GM12878 (cell line): ENCODE measurements at regions not wholly inside any gene's neighbourhood (a gene's known extent, or its start where the extent isn't known, plus 50 kb on each side); places are given as distances from the start of the nearest gene placed in this dataset.

Experiments
- ATAC-seq: fragments of 200-7000 bp; cut with Tn5 transposase; 3 replicates; pipeline ENCODE4 v1.9.1; 2020; ENCODE audit warnings: mild to moderate bottlenecking, moderate library complexity
- BruUV-seq: library from RNA; stranded (reverse); fragments of 400-500 nt; replicated peaks from 2 replicates; lab custom pipeline; 2021; lab: Mats Ljungman, UMichigan
- CTCF ChIA-PET: fragments of 300-600 bp; sonication (Branson Sonifier 250); formaldehyde crosslinking; extraction: SDS; loops from one replicate; lab custom pipeline; 2021; ENCODE audit warnings: inconsistent platforms; lab: Yijun Ruan, JAX
- POLR2A ChIA-PET: fragments of 350-600 bp; formaldehyde crosslinking; extraction: SDS; loops from one replicate; lab custom pipeline; 2021; ENCODE audit warnings: inconsistent platforms; lab: Charles Lee
- RAD21 ChIA-PET: fragments of 300-600 bp; sonication (Branson Sonifier 250); formaldehyde crosslinking; loops from one replicate; lab custom pipeline; 2023; ENCODE audit warnings: antibody characterized with exemption; ENCODE audit not compliant: unreplicated experiment; lab: Charles Lee
- SMC1A ChIA-PET: fragments of 300-600 bp; sonication (Branson Sonifier 250); formaldehyde crosslinking; loops from one replicate; lab custom pipeline; 2023; ENCODE audit not compliant: unreplicated experiment, uncharacterized antibody; lab: Charles Lee
- DNase-seq: peaks from one replicate; pipeline ENCODE4 v3.0.0-alpha.2; 2011; ENCODE audit warnings: low read depth, low spot score
- FAIRE-seq: peaks from 3 replicates; lab custom pipeline; 2011; peaks lifted over from hg19 to GRCh38; lab: Jason Lieb, UNC
- H2AFZ ChIP-seq: 2 replicates; pipeline ENCODE4 v1.6.0; 2011; ENCODE audit warnings: low read depth, low read length, control low read depth; ENCODE audit not compliant: control insufficient read depth
- H3K27ac ChIP-seq: 2 replicates; pipeline ENCODE4 v1.5.1; 2011; ENCODE audit warnings: control low read depth; ENCODE audit not compliant: control insufficient read depth, insufficient read depth
- H3K27me3 ChIP-seq, 2 experiments: replicated peaks in 1 of 2; 2 replicates each; pipeline versions ENCODE4 v1.6.0 to v1.6.1; 2011; ENCODE audit warnings: low read length in 1 of 2; ENCODE audit not compliant: control insufficient read depth in 2 of 2, insufficient read depth in 2 of 2
- H3K36me3 ChIP-seq, 2 experiments: 2 replicates each; pipeline ENCODE4 v1.5.1; 2011; ENCODE audit warnings: low read length in 1 of 2; ENCODE audit not compliant: control insufficient read depth in 2 of 2, insufficient read depth in 2 of 2
- H3K4me1 ChIP-seq: 2 replicates; pipeline ENCODE4 v1.6.1; 2011; ENCODE audit warnings: mild to moderate bottlenecking, low read length, moderate library complexity, mixed read lengths; ENCODE audit not compliant: control insufficient read depth, insufficient read depth
- H3K4me2 ChIP-seq: 2 replicates; pipeline ENCODE4 v1.6.0; 2011; ENCODE audit warnings: control low read depth; ENCODE audit not compliant: control insufficient read depth, insufficient read depth
- H3K4me3 ChIP-seq: fragments of 200-600 bp; sonication (generic); 2 replicates; pipeline ENCODE4 v1.5.1; 2016
- H3K79me2 ChIP-seq: 2 replicates; pipeline ENCODE4 v1.6.0; 2011; ENCODE audit warnings: low read length; ENCODE audit not compliant: control insufficient read depth, insufficient read depth
- H3K9ac ChIP-seq: 2 replicates; pipeline ENCODE4 v1.8.0; 2011; ENCODE audit warnings: low read length, control low read depth, mixed read lengths; ENCODE audit not compliant: control insufficient read depth, insufficient read depth
- H3K9me3 ChIP-seq: replicated peaks from 3 replicates; pipeline ENCODE4 v1.5.1; 2011; ENCODE audit warnings: mild to moderate bottlenecking, low read length; ENCODE audit not compliant: control insufficient read depth, insufficient read depth
- H4K20me1 ChIP-seq: 2 replicates; pipeline ENCODE4 v1.6.0; 2011; ENCODE audit not compliant: control insufficient read depth, insufficient read depth
- DPF2 ChIP-seq: fragments of 450-650 bp; IDR thresholded peaks from 2 replicates; pipeline ENCODE4 v1.6.1; 2017; ENCODE audit warnings: mild to moderate bottlenecking
- E2F8 ChIP-seq: fragments of 450-650 bp; IDR thresholded peaks from 2 replicates; pipeline ENCODE4 v1.6.1; 2018; ENCODE audit warnings: mild to moderate bottlenecking, low read depth, moderate library complexity; ENCODE audit not compliant: partially characterized antibody
- HCFC1 ChIP-seq: fragments of 150-350 bp; IDR thresholded peaks from 2 replicates; pipeline ENCODE4 v1.6.1; 2014; ENCODE audit warnings: low read length
- KDM1A ChIP-seq: fragments of 200-600 bp; sonication (generic); IDR thresholded peaks from 2 replicates; pipeline ENCODE4 v1.6.1; 2016; ENCODE audit warnings: borderline replicate concordance
- MYC ChIP-seq: IDR thresholded peaks from 2 replicates; pipeline ENCODE4 v1.6.1; 2011; ENCODE audit warnings: mild to moderate bottlenecking, low read length, moderate library complexity, inconsistent platforms; ENCODE audit not compliant: insufficient read depth, insufficient replicate concordance, insufficient read length, severe bottlenecking
- NFIC ChIP-seq: IDR thresholded peaks from 2 replicates; pipeline ENCODE4 v1.6.1; 2012; ENCODE audit warnings: low read depth, mild to moderate bottlenecking, inconsistent platforms, low read length, moderate library complexity
- PML ChIP-seq: IDR thresholded peaks from 2 replicates; pipeline ENCODE4 v1.6.1; 2012; ENCODE audit warnings: low read length, inconsistent platforms
- POLR2AphosphoS2 ChIP-seq: IDR thresholded peaks from 2 replicates; pipeline ENCODE4 v1.6.1; 2011; ENCODE audit warnings: low read depth, mild to moderate bottlenecking, low read length, improper control_type of control experiment, moderate library complexity
- RELB ChIP-seq: fragments of 450-650 bp; IDR thresholded peaks from 2 replicates; pipeline ENCODE4 v1.6.1; 2017; ENCODE audit warnings: low read depth, mild to moderate bottlenecking, moderate library complexity
- SIX5 ChIP-seq: IDR thresholded peaks from 2 replicates; pipeline ENCODE4 v1.6.1; 2011; ENCODE audit warnings: mild to moderate bottlenecking, low read depth, low read length, moderate library complexity; ENCODE audit not compliant: severe bottlenecking
- SMARCA5 ChIP-seq: fragments of 450-650 bp; IDR thresholded peaks from 2 replicates; pipeline ENCODE4 v1.6.1; 2017; ENCODE audit warnings: mild to moderate bottlenecking
- SRF ChIP-seq, 2 experiments: IDR thresholded peaks; 2 replicates each; pipeline ENCODE4 v1.6.1; 2011; ENCODE audit warnings: low read depth in 2 of 2, low read length in 2 of 2, mild to moderate bottlenecking in 1 of 2, moderate library complexity in 1 of 2
- STAT1 ChIP-seq: fragments of 450-650 bp; conservative IDR thresholded peaks from 2 replicates; pipeline ENCODE4 v1.6.1; 2014; ENCODE audit warnings: antibody characterized with exemption, mild to moderate bottlenecking
- SUZ12 ChIP-seq: fragments of 200-600 bp; sonication (generic); IDR thresholded peaks from one replicate; pipeline ENCODE4 v1.6.1; 2018; ENCODE audit warnings: antibody characterized with exemption, mild to moderate bottlenecking; ENCODE audit not compliant: unreplicated experiment
- USF2 ChIP-seq: IDR thresholded peaks from 2 replicates; pipeline ENCODE4 v1.6.1; 2011; ENCODE audit warnings: low read depth, low read length, improper control_type of control experiment, borderline replicate concordance
- YY1 ChIP-seq: IDR thresholded peaks from 2 replicates; pipeline ENCODE4 v1.6.1; 2011; ENCODE audit warnings: low read depth, mild to moderate bottlenecking, low read length
- WGBS: methylation state at CpG from one replicate; pipeline ENCODE4 v1.1.6; 2016; ENCODE audit warnings: low lambda C conversion rate; ENCODE audit not compliant: insufficient replicate concordance, insufficient coverage; ENCODE audit errors: missing lambda C conversion rate; 5-methylcytosine and 5-hydroxymethylcytosine counted together
- in situ Hi-C: fragments of 300-500 bp; cut with MboI; formaldehyde crosslinking; loops from 9 replicates; pipeline ENCODE4 v1.14.3; 2018; ENCODE audit warnings: mixed read lengths
- intact Hi-C: fragments of 100-400 bp; cut with micrococcal nuclease; formaldehyde crosslinking; loops from one replicate; pipeline ENCODE4 v1.14.2; 2022; ENCODE audit not compliant: unreplicated experiment

GRCh38 chr11:26228778-26229177, 103.2 kb upstream of the ANO3 start (continued):
- no peak for TF ChIP-seq E2F8
- TF ChIP-seq MYC, result no peak
- TF ChIP-seq NFIC, result no peak
- no peak for TF ChIP-seq SRF (IDR thresholded peaks at IDR 0.05; ENCODE audit: low read depth in 2 of 2, low read length in 2 of 2)
- TF ChIP-seq, all 136 proteins: peak for 0

GRCh38 chr11:26229257-26229656, 102.7 kb upstream of the ANO3 start:
- CTCF ChIA-PET, result interaction anchor here (0.5 to 3.1 kb wide), 3 partner anchors 13 to 246 kb away, joined by 3 to 34 read pairs (median 3); no protein-coding TSS in a partner anchor
- POLR2A ChIA-PET, result no interaction called here
- 63% methylated on average over 3 of the region's 3 CpGs for WGBS
- Histone ChIP-seq H2AFZ (no peak overlapping the region), H3K9ac (no peak overlapping the region), H4K20me1 (no peaks in the 10 kb centered on the region), H3K4me1 (no peaks in the 10 kb centered on the region), H3K27ac (no peak overlapping the region), H3K27me3 (no peaks in the 10 kb centered on the region), H3K4me2 (no peak overlapping the region), H3K79me2 (no peaks in the 10 kb centered on the region), H3K4me3 (no peak overlapping the region), H3K36me3 (no peaks in the 10 kb centered on the region), H3K9me3 (no peaks in the 10 kb centered on the region)
- intact Hi-C loops, result no loop called here
- RAD21 ChIA-PET, result no interaction called here
- ATAC-seq (no peak), DNase-seq (no peak), FAIRE-seq (no peak)
- SMC1A ChIA-PET, result interaction anchor here (1.4 to 3.5 kb wide), 2 partner anchors 12 to 247 kb away, joined by 5 to 14 read pairs; no protein-coding TSS in a partner anchor
- no TSS peak for BruUV-seq
- TF ChIP-seq SUZ12, result no peak
- TF ChIP-seq PML, result no peak
- TF ChIP-seq YY1, result no peak
- no peak for TF ChIP-seq DPF2
- no peak for TF ChIP-seq KDM1A
- TF ChIP-seq POLR2AphosphoS2, result no peak
- no peak for TF ChIP-seq SRF (IDR thresholded peaks at IDR 0.05; ENCODE audit: low read depth in 2 of 2, low read length in 2 of 2)
- no peak for TF ChIP-seq USF2
- no peak for TF ChIP-seq SIX5
- no peak for TF ChIP-seq SMARCA5
- no peak for TF ChIP-seq STAT1
- no peak for TF ChIP-seq HCFC1
- no peak for TF ChIP-seq RELB
- in situ Hi-C loops, result no loop called here
